LNCAP (cell line): ENCODE measurements at regions not wholly inside any gene's neighbourhood (a gene's known extent, or its start where the extent isn't known, plus 50 kb on each side); places are given as distances from the start of the nearest gene placed in this dataset.

Source experiments
- CTCF ChIP-seq: fragments of 450-650 bp; IDR thresholded peaks from 2 replicates; pipeline ENCODE4 v1.5.1; 2017; ENCODE audit warnings: mild to moderate bottlenecking

- peak; percentile 63 for TF ChIP-seq CTCF
Observed at GRCh38 chr2:224650815-224651439, 65.2 kb downstream of the CCDC195 start.

GRCh38 chr2:224646242-224646846, 61.2 kb upstream of the CUL3 start:
- TF ChIP-seq CTCF: peak; percentile 53

- no peak for TF ChIP-seq CTCF
Observed at GRCh38 chr2:224645722-224646121, 60.6 kb upstream of the CUL3 start.

GRCh38 chr2:224640679-224641078, 55.5 kb upstream of the CUL3 start:
- TF ChIP-seq CTCF: no peak

- no peak for TF ChIP-seq CTCF
Observed at GRCh38 chr2:224638301-224638823, 53.2 kb upstream of the CUL3 start.
